ENCODE measurements at regions not wholly inside any gene's neighbourhood (a gene's known extent, or its start where the extent isn't known, plus 50 kb on each side); places are given as distances from the start of the nearest gene placed in this dataset.
"Not testable (repeated sequence)": the region's sequence is repeated elsewhere in the genome, so short reads cannot be mapped to it uniquely, and the experiment has no call there.

GRCh38 chr3:16067837-16068471, 106.5 kb upstream of the GALNT15 start:
- DNase-seq (no peak), ATAC-seq (replicated peaks) (no peak)
- Mint-ChIP-seq H3K4me3 (no peak overlapping the region), H3K27ac (no peak overlapping the region), H3K27me3 (peaks cover 0 to 1% of the 10 kb centered on the region in 2 donors), H3K4me1 (no peaks in the 10 kb centered on the region), H3K9me3 (peaks cover 5% of the 10 kb centered on the region in 2 donors), H3K36me3 (peaks cover 3 to 4% of the 10 kb centered on the region in 2 donors)

DNA sequence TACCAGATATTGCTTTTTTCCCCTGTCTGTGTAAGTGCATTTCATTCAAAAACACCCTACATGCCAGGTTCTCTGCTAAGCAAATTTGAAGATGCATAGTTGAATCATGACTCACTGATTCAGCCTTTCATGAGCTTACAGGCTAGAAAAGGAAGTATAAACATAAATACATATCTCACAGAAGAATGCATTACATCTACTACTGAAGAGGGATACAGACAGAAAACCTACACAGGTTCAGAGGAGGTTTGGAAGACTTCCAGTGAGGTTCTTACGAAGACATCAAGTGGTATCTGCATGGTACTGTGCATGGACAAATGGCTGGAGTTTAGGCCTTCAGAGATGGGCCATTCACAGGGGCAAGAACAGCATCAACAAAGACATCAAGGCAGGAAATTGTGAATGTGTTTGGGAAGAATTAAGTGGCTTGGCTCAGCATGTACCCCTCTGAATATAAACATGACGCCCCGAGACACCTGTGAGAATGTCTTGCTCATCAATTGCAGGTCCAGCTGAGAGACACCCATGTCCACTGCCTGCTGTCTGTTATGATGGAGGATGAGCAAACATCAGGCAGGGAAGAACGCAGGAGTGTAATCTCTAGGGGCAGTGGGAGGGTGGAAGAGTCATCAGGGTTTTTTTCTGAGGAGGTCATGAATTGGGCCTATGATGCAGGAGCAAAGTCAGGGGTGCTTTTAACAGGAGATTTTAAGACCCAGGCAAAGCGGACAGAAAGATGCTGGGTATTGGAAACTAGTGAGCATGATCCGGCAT, 105.1 kb upstream of the GALNT15 start:
- no peak overlapping the region for H3K4me3 Mint-ChIP-seq
- DNase-seq (no peak), ATAC-seq (replicated peaks) (no peak)
- peaks cover 5 to 7% of the 10 kb centered on the region in 2 donors for H3K9me3 Mint-ChIP-seq
- peaks cover 0 to 1% of the 10 kb centered on the region in 2 donors for H3K27me3 Mint-ChIP-seq
- no peaks in the 10 kb centered on the region for H3K4me1 Mint-ChIP-seq
- H3K27ac Mint-ChIP-seq, result peak overlapping the region; percentile 9
- peaks cover 3 to 4% of the 10 kb centered on the region in 2 donors for H3K36me3 Mint-ChIP-seq

DNA sequence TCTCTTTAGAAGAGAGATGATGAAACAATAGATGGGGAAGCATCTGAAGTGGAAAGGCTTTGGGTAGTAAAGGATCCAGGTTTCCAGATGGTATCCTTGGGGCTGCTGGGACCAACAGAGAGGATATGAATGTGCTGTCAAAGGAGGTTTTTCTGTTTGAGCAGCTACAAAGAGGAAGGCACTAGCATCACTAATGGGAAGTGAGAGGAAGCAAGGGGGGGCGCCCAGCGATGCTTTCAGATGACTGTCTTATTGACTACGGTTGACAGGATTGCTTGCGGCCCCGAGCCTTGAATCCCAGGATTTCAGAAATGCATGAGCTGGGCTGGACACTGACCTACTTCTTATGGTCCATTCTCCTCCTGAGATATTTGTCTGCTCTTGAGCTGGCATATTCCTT, 103.8 kb upstream of the GALNT15 start:
- DNase-seq (no peak), ATAC-seq (replicated peaks) (no peak)
- Mint-ChIP-seq H3K4me1 (no peaks in the 10 kb centered on the region), H3K4me3 (no peak overlapping the region), H3K27me3 (peaks cover 3 to 6% of the 10 kb centered on the region in 2 donors), H3K9me3 (peaks cover 5 to 7% of the 10 kb centered on the region in 2 donors), H3K36me3 (peaks cover 3 to 4% of the 10 kb centered on the region in 2 donors), H3K27ac (no peak overlapping the region)

DNA sequence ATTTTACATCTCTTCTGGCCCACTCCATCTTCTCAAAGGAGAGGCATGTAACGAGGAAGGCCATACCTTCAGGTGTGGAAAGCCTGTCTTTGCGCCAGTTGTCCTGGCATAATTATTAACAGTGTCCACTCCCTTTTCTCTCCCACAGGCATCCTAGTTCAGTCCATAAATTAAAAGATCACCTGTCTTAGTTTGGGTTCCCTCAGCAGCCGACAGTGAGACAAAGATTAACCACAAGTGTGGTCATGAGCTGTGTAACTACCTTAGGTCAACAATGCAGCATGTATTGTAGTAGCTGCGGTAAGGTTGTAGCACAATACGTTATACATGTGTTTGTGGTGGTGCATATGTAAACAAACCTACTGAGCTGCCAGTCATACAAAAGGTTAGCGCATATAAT, 103.3 kb upstream of the GALNT15 start:
- Mint-ChIP-seq H3K4me1 (no peaks in the 10 kb centered on the region), H3K27me3 (peaks cover 3 to 6% of the 10 kb centered on the region in 2 donors), H3K9me3 (peaks cover 5 to 7% of the 10 kb centered on the region in 2 donors), H3K36me3 (peaks cover 3 to 4% of the 10 kb centered on the region in 2 donors), H3K4me3 (no peak overlapping the region), H3K27ac (no peak overlapping the region)
- ATAC-seq (replicated peaks) (no peak), DNase-seq (no peak)

GRCh38 chr3:16072420-16073110, 101.9 kb upstream of the GALNT15 start:
- no peak overlapping the region for H3K4me3 Mint-ChIP-seq
- H3K9me3 Mint-ChIP-seq, result peaks cover 12% of the 10 kb centered on the region in 2 donors
- peaks cover 3 to 6% of the 10 kb centered on the region in 2 donors for H3K36me3 Mint-ChIP-seq
- DNase-seq (no peak), ATAC-seq (replicated peaks) (no peak)
- peaks cover 3 to 6% of the 10 kb centered on the region in 2 donors for H3K27me3 Mint-ChIP-seq
- no peak overlapping the region for H3K27ac Mint-ChIP-seq
- H3K4me1 Mint-ChIP-seq, result no peaks in the 10 kb centered on the region

GRCh38 chr3:16073203-16073602, 101.3 kb upstream of the GALNT15 start:
- ATAC-seq (replicated peaks), result no peak
- Mint-ChIP-seq H3K36me3 (peaks cover 7 to 11% of the 10 kb centered on the region in 2 donors), H3K4me3 (no peak overlapping the region)

GRCh38 chr3:16073990-16074671, 100.3 kb upstream of the GALNT15 start:
- H3K4me1 Mint-ChIP-seq; DNase-seq; H3K27me3 Mint-ChIP-seq; ATAC-seq (replicated peaks); H3K4me3 Mint-ChIP-seq; H3K27ac Mint-ChIP-seq: not testable (repeated sequence)
- H3K36me3 Mint-ChIP-seq, result peaks cover 7 to 11% of the 10 kb centered on the region in 2 donors
- H3K9me3 Mint-ChIP-seq, result peaks cover 13 to 15% of the 10 kb centered on the region in 2 donors

More at GRCh38 chr3:16073203-16073602, 101.3 kb upstream of the GALNT15 start:
- no peak for DNase-seq
- no peak overlapping the region for H3K27ac Mint-ChIP-seq
- no peaks in the 10 kb centered on the region for H3K4me1 Mint-ChIP-seq
- peaks cover 13% of the 10 kb centered on the region in 2 donors for H3K9me3 Mint-ChIP-seq
- peaks cover 3 to 6% of the 10 kb centered on the region in 2 donors for H3K27me3 Mint-ChIP-seq

GRCh38 chr3:16075647-16076046, 98.8 kb upstream of the GALNT15 start:
- ATAC-seq (replicated peaks) (no peak), DNase-seq (no peak)
- Mint-ChIP-seq H3K4me1 (no peaks in the 10 kb centered on the region), H3K27ac (no peak overlapping the region), H3K36me3 (peaks cover 7 to 14% of the 10 kb centered on the region in 2 donors), H3K27me3 (peaks cover 3 to 6% of the 10 kb centered on the region in 2 donors), H3K9me3 (peaks cover 16% of the 10 kb centered on the region in 2 donors), H3K4me3 (no peak overlapping the region)

DNA sequence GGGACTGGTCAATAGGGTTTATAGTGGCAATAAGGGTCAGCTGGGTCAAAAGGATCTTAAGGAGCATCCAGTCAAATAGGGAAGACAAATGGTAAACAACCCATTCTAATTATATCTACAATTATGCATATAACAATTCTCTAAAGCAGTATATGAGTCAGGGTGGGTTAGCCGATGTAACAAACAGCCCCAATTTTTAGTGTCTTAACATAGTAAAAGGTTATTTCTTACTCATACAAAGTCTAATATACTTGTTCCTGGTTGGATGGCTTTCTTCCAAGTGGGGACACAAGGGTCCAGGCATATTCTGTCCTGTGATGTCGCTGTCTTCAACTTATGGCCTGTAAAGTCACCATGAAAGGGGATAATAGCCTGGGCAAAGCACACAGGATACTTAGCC, 97.9 kb upstream of the GALNT15 start:
- ATAC-seq (replicated peaks) (no peak), DNase-seq (no peak)
- no peak overlapping the region for H3K27ac Mint-ChIP-seq
- peaks cover 3 to 6% of the 10 kb centered on the region in 2 donors for H3K27me3 Mint-ChIP-seq
- H3K4me1 Mint-ChIP-seq, result no peaks in the 10 kb centered on the region
- peaks cover 20 to 22% of the 10 kb centered on the region in 2 donors for H3K9me3 Mint-ChIP-seq
- H3K36me3 Mint-ChIP-seq, result peaks cover 7 to 15% of the 10 kb centered on the region in 2 donors
- no peak overlapping the region for H3K4me3 Mint-ChIP-seq

DNA sequence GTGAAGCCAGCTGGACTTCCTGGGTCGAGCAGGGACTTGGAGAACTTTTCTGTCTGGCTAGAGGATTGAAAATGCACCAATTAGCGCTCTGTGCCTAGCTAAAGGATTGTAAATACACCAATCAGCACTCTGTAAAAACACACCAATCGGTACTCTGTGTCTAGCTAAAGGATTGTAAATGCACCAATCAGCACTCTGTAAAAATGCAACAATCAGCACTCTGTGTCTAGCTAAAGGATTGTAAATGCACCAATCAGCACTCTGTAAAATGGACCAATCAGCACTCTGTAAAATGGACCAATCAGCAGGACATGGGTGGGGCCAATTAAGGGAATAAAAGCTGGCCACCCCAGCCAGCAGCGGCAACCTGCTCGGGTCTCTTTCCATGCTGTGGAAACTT, 97.3 kb upstream of the GALNT15 start:
- Mint-ChIP-seq H3K36me3 (peaks cover 6 to 15% of the 10 kb centered on the region in 2 donors), H3K9me3 (peaks cover 18 to 20% of the 10 kb centered on the region in 2 donors)
- not testable (repeated sequence) for H3K4me1 Mint-ChIP-seq; H3K27ac Mint-ChIP-seq; H3K4me3 Mint-ChIP-seq; DNase-seq; H3K27me3 Mint-ChIP-seq; ATAC-seq (replicated peaks)

DNA sequence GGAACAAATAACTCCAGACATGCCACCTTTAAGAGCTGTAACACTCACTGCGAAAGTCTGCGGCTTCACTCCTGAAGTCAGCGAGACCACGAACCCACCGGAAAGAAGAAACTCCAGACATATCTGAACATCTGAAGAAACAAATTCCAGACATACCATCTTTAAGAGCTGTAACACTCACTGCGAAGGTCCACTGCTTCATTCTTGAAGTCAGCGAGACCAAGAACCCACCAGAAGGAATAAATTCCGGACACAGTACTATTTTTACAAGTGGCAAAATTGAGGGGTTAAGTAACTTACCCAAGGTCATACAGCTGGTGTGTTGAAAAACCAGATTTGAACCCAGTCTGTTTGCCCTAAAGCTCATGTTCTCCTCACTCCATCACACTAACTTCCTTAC, 96.8 kb upstream of the GALNT15 start:
- H3K4me1 Mint-ChIP-seq; H3K27me3 Mint-ChIP-seq; H3K4me3 Mint-ChIP-seq; DNase-seq; ATAC-seq (replicated peaks); H3K27ac Mint-ChIP-seq: not testable (repeated sequence)
- Mint-ChIP-seq H3K9me3 (peaks cover 21 to 23% of the 10 kb centered on the region in 2 donors), H3K36me3 (peaks cover 8 to 17% of the 10 kb centered on the region in 2 donors)

DNA sequence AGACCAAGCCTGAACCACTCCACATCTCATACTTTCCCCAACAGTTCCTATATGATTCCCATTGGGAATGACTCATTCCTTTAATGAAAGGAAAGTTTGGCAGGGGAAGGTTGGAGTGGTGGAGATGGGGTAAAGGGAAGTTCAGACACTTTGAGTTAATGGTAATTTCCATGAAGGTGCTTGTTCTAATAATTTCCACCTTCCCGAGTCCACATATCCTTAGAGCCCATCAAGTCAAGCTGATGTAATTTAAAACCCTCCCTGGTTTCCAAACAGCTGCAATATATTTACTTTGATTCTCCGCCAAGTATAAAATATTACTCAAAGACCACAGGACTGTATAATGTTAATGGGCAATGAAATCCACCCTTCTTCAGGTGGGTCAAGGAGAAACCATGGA, 95.0 kb upstream of the GALNT15 start:
- Mint-ChIP-seq H3K4me3 (no peak overlapping the region), H3K27me3 (peaks cover 5 to 6% of the 10 kb centered on the region in 2 donors), H3K9me3 (peaks cover 24 to 29% of the 10 kb centered on the region in 2 donors), H3K4me1 (no peaks in the 10 kb centered on the region), H3K27ac (no peak overlapping the region), H3K36me3 (peaks cover 9 to 21% of the 10 kb centered on the region in 2 donors)
- no peak for DNase-seq
- no peak for ATAC-seq (replicated peaks)

DNA sequence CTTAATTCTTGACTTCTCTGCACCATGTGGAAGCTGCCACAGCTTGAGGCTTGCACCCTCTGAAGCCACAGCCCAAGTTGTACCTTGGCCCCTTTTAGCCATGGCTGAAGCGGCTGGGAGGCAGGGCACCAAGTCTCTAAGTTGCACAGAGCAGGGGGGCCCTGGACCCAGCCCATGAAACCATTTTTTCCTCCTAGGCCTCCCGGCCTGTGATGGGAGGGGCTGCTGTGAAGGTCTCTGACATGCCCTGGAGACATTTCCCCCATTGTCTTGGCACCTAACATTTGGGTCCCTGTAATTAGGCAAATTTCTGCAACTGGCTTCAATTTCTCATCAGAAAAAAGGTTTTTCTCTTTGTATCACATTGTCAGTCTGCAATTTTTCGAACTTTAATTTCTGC, 92.8 kb upstream of the GALNT15 start:
- no peak overlapping the region for H3K27ac Mint-ChIP-seq
- no peak overlapping the region for H3K4me3 Mint-ChIP-seq
- H3K4me1 Mint-ChIP-seq, result no peaks in the 10 kb centered on the region
- peaks cover 9 to 21% of the 10 kb centered on the region in 2 donors for H3K36me3 Mint-ChIP-seq
- H3K27me3 Mint-ChIP-seq, result peaks cover 0 to 5% of the 10 kb centered on the region in 2 donors
- DNase-seq, result no peak
- no peak for ATAC-seq (replicated peaks)
- H3K9me3 Mint-ChIP-seq, result peaks cover 25 to 29% of the 10 kb centered on the region in 2 donors

DNA sequence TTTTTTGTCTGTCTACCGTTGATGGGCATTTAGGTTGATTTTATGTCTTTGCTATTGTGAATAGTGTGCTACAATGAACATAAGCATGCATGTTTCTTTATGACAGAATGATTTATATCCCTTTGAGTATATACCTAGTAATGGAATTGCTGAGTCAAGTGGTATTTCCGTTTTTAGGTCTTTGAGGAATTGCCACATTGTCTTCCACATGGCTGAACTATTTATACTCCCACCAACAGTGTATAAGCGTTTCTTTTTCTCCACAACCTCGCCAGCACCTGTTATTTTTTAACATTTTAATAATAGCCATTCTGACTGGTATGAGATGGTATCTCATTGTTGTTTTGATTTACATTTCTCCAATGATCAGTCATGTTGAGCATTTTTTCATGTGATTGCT, 89.6 kb upstream of the GALNT15 start:
- H3K27ac Mint-ChIP-seq, result no peak overlapping the region
- no peak overlapping the region for H3K4me3 Mint-ChIP-seq
- peaks cover 5 to 14% of the 10 kb centered on the region in 2 donors for H3K36me3 Mint-ChIP-seq
- H3K4me1 Mint-ChIP-seq, result no peaks in the 10 kb centered on the region
- H3K9me3 Mint-ChIP-seq, result peaks cover 18 to 21% of the 10 kb centered on the region in 2 donors
- DNase-seq (no peak), ATAC-seq (replicated peaks) (no peak)
- H3K27me3 Mint-ChIP-seq, result peaks cover 0 to 5% of the 10 kb centered on the region in 2 donors
